ENCODE measurements at regions not wholly inside any gene's neighbourhood (a gene's known extent, or its start where the extent isn't known, plus 50 kb on each side); places are given as distances from the start of the nearest gene placed in this dataset.

- TF ChIP-seq, protein P1, sequence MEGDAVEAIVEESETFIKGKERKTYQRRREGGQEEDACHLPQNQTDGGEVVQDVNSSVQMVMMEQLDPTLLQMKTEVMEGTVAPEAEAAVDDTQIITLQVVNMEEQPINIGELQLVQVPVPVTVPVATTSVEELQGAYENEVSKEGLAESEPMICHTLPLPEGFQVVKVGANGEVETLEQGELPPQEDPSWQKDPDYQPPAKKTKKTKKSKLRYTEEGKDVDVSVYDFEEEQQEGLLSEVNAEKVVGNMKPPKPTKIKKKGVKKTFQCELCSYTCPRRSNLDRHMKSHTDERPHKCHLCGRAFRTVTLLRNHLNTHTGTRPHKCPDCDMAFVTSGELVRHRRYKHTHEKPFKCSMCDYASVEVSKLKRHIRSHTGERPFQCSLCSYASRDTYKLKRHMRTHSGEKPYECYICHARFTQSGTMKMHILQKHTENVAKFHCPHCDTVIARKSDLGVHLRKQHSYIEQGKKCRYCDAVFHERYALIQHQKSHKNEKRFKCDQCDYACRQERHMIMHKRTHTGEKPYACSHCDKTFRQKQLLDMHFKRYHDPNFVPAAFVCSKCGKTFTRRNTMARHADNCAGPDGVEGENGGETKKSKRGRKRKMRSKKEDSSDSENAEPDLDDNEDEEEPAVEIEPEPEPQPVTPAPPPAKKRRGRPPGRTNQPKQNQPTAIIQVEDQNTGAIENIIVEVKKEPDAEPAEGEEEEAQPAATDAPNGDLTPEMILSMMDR (IDR thresholded peaks at IDR 0.05; ENCODE audit: insufficient read depth, low read length, poor library complexity, severe bottlenecking): no peak
- no peak for TF ChIP-seq EZH2phosphoT487 (conservative IDR thresholded peaks at IDR 0.05; ENCODE audit: low read length)
Observed at GRCh38 chr13:79780240-79780639, 299.3 kb downstream of the NDFIP2 start.

All from SU-DHL-6 (cell line).